ENCODE measurements at regions not wholly inside any gene's neighbourhood (a gene's known extent, or its start where the extent isn't known, plus 50 kb on each side); places are given as distances from the start of the nearest gene placed in this dataset.

DNA sequence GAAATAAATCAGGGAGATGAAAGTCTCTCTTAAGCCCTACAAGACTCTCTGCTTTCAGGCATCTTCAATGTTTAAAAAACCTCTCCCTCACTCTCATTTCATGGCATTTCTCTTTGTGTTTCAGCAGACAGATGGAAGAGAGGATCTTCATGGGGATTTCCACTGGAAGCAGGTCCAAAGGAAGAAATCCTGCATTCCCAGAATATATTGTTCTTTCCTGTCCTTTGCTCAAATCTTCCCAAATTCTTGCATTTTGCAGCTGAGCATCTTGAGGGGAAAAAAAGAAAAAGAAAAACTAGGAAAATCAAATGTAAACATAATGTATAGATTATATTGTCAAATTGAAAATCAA, 382.2 kb downstream of the ENC1 start:
- no peak for DNase-seq (ENCODE audit: low read depth in 2 of 2)

DNA sequence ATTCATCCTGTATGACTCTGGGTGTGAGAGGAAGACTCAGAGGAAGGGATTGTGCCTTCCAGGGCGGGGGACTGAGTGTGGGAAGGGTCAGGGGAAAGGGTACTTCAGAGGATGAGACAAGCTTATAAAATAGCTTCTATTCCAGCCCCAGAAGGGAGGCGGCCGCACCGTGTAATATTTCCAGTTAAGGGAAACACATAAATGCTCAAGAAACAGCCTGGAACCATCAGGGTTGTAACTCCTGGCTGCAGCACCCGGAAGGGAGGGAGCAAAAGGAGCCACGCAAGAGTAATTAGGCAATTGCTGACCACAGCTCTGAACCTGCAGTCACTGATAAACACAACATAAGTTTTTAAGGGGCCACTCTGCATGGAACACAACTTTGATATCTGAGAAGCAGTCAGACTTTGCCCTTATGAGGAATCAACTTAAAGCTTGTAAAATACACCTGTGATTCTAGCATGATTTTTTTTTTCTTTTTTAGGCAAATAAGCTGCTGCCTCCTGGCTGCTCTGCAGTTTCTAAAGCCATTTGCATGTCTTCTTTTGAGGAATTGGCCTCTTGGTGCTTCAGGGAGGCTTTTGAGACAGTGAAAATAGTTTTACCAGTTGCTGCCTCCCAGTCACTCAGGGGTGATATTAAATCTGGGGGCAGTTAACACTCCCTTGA, 382.7 kb downstream of the ENC1 start:
- no peak for DNase-seq (ENCODE audit: low read depth in 2 of 2)

DNA sequence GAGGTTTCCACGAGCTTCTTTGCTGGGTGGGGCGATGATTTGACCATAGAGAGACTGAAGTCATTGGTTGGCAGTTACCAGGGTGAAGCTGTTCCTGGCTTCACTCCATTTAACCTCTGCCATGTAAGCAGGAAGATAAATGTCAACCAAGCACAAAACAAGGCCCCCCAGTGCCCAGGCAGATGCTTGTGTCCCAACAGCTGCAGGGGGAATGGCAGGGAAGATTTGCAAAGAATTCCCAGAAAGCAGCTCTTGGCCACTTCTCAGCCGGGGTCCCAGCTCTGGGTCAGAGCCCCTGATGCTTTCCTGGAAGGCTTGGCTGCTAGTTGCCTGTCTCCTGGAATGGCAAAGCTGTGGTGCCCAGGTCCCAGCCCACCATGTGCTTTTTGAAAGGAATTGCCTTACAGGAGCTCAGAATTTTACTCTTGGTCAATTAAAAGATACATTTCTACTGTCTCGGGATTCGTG, 383.4 kb downstream of the ENC1 start:
- DNase-seq (ENCODE audit: low read depth in 2 of 2) = no peak

DNA sequence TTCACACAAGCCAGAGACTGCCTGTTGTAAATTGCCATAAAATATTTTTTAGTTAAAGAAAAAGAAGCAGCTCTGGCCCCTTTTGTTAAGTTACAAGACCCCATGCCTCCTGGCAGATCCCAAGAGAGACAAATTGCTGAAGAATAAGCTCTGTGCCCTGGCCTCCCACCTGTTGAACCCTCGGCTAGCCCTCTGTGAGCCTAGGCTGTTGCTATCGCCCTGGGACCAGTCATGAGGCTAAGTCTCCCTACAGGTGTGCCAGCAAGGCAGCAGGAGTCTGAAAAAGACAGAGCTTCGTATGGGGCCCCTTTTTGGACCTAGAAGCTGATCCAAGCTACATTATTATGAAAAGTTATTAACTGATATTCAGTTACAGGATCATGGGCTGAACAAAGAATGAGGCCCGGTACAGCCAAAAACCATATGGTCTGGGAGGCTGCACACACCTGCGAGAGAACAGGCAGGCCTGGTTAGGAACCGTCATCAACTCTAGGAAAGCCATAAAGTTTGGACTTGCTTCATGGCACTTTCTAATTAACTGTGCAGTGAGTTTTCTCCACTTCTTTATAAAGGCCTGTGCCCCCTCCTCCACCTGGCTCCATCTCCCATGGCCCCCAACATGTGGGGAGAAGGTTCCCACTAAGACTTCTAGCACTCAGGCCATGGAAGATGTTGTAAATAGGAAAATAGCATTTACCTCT, 384.7 kb downstream of the ENC1 start:
- DNase-seq (ENCODE audit: low read depth in 2 of 2) = no peak

DNA sequence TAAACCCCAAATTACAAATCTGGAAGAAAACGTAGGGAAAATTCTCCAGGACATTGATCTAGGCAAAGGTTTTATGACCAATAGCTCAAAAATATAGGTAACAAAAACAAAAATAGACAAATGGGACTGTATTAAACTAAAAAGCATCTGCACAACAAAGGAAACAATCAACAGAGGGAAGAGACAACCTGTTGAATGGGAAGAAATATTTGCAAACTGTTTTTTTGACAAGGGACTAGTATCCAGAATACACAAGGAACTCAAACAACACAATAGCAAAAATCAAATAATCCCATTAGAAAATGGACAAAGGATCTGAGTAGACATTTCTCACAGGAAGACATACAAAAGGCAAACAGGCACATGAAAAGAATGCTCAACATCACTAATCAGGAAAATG, 386.3 kb downstream of the ENC1 start:
- DNase-seq (ENCODE audit: low read depth in 2 of 2) = no peak

DNA sequence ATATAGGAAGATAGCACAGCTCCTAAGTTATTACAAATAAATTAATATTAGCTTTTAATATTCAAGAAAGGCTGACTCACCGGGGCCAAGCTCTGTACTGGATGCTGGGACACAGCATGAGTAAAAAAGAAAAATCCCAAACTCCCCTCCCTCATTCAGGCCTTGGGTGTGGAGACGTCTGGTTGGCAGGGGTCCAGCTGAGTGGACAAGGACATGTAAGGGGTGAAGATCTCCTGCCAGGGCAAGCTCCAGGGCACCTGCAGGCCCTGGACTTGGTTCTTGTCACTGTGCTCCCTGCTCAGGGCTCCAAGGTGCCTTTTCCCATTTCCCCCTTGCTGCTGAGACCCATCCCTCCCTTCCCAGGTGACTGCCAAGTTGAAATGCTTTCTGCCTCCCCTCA, 388.5 kb downstream of the ENC1 start:
- DNase-seq (ENCODE audit: low read depth in 2 of 2) = no peak

DNA sequence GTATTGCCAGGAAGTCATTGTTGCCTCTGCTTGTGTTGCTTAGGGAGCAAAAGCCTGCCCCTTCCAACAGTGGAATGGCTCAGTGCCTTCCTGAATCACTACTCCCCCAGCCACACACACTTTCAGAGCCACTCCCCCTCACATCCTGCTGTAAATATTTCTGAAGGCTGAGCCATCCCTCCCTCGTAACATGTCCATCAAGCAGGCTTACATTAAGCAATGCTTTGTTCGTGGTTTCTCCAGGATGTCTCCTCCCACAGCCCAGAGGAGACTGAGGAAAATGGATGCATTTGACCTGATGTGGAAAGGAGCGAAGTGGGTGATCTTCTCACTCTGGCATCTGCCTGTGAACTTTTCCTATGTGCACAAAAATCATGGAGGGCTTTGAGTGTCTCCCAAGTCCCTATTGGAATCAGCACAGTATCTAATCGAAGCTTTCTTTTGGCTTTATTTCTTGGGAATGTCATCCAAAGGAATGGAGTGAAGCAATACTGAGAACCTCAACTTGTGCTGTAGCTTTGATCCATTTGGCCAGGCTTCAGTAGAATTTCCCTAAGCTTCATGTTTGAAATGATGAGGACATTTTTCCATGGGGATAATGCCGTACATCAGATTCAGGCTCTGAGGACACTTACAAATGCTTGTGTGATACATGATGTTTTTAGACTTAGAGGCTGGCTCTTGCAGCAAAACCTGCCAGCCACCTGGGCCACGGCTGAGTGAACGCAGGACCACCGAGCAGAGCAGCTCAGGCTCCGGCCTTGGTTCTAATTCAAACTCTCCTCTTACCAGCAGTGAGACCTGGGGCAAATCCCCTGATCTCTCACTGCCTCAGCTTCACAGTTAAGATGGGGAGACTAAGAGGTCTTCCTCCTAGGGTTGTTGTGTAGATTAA, 389.1 kb downstream of the ENC1 start:
- DNase-seq (ENCODE audit: low read depth in 2 of 2) = no peak

DNA sequence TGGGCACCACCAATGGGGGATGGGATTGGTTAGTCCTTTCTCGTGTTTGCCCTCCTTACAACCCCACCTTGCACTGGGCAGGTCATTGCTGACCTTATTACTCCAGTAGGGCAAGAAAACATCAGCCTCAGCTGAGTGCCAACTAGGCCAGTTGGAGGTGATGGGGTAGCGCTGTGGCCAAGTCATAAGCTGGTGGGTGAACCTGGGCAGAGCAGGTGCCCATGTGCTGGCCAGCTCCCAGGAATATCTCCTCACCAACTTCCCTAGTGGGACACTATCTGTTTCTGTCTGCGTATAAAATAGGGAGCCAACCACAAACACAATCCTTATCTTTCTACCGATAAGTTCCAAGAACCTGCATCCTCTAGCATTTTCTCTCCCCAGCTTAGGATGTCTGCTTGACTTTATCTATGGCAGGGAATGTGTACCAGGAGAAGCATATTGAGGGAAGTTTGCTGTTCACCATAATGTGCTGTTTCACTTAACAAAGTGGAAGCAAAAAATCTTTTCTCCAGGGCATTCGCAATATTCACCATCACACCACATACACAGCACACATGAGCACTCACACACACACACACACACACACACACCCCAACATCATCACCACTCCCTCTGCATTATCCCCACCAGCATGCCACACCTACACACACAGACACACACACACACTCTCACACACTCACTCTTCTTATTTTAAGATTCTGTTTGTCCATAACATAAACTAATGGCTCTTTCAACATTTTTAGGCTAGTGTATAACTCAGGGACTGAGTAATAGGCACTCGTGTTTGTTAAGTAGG, 390.0 kb downstream of the ENC1 start:
- no peak for DNase-seq (ENCODE audit: low read depth in 2 of 2)

DNA sequence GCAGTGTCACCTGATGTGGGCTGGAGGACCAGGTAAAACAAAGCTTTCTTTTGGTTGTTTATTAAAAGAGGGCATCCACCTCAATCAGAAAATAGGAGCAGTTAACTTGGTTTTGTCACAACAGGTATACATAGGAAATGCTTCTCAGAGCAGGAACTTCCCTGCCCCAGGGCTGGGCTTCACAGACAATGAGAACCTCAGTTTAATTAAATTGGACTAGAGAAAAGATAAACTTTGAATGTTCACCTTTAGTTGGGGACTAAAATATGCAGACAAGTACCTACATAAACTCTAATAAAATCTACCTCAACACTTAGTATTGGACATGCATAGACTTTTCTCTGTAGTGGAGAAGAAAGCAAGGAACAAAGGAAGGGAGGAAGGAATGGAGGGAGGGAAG, 392.0 kb downstream of the ENC1 start:
- no peak for DNase-seq (ENCODE audit: low read depth in 2 of 2)

DNA sequence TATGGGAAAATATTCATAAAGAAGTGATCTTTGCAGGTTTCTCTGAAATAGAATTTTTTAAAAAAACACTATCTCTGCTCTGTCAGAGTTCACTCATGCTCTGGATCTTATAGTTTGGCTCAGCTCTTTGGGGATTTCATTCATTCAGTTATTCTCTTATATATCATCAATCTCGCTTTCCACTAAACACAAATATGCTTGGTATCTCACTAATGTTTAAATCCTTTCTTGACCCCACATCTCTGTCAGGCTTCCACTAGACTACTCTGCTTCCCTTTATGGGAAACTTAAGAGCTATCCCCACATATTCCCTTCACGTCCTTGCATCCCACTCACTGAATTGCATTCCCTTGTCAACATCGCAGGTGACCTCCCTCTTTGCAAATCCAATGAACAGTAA, 396.1 kb downstream of the ENC1 start:
- DNase-seq (ENCODE audit: low read depth in 2 of 2) = no peak

DNA sequence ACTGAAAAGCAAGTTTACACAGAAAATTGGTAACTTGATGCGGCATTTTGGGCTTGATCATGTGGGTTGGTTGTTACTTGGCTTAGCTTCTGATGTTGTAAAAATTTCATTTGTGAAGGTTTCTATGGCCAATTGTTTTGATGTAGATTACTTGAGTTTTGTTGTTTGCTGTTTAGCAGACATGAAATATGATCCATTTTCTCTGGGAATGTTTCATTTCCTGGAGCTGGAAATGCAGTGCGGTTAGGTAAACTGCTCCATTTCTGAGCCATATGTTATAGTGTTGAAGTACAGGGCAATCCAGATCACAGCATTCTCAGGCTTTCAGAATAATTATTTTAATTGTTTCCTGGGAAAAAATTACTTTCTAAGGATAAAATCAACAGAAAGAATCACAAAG, 396.9 kb downstream of the ENC1 start:
- no peak for DNase-seq (ENCODE audit: low read depth in 2 of 2)

DNA sequence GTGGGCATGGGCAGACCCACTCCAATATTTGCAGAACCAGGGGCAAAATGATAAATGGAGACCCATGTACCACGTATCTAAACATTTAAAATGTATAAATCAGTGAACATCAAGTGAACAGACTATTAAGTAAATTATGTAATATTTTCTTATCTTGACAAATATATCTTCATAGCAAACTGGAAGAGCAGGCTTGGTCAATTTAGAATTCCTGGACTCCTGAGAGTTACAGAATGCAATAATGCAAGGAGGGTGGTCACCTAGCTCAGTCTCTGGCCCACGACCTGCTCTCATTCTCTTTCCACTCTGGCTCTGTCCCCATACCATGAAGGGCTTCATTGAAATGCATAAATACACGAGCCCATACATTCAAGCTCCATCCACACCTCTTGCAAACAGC, 398.0 kb downstream of the ENC1 start:
- no peak for DNase-seq (ENCODE audit: low read depth in 2 of 2)

DNA sequence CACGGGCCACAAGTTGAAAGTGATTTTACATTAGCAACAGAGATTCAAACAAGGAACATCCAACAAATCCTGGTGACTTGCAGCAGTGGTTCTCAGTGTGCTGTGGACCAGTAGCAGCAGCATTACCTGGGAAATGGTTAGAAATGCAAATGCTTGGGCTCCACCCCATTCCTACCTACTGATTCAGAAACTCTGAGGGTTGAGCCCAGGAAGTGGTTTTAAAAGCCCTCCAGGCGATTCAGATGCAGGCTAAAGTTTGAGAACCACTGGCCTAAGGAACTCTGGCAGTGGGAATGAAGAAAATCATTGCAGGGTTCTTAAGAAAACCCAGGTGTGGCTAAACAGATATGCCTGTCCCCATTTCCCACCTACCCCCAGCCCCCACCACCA, 398.8 kb downstream of the ENC1 start:
- DNase-seq (ENCODE audit: low read depth in 2 of 2) = no peak

DNA sequence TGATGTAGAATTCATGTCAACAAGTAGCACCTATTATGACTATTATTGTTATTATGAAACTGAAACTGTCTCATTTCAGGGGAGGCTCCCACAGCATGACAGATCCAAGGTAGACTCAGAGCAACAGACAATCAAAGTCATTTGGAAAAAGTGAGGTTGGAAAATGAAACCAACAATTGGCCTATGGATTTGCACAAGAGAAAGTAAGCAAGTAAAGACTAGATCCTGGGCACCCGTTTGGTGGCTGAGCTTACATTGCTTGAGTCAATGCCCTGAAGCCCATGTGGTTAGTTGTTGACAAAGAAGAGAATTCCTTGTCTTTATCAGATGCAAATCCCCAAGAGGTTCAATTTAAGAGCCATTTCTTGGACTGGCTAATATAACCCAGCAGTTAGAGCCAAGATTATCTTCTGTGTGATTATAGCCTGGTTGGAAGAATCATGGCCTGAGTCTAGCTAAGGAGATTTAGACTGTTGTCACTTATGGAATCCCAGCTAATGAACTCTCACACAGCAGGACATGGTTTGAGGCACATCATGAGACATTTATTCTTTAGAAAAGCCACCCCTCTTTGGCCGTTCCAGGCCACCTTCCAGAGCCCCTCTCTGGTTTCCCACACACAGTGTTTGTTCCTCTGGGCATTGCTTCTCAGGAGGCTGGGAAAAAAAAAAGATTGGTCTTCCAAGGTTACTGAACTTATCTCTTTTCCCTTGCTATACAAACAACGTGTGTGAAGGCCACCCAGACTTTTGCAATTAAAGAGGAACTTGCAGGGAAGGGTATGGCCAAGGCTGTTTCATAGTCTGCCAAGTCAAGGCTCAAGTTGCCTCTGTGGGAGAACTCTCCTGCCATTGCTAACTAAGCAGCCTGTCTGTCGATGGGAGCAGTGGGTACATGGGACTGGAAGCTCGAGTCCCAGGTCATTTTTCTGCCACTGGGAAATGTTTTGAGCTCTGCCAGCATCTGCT, 399.5 kb downstream of the ENC1 start:
- DNase-seq (ENCODE audit: low read depth in 2 of 2) = no peak

DNA sequence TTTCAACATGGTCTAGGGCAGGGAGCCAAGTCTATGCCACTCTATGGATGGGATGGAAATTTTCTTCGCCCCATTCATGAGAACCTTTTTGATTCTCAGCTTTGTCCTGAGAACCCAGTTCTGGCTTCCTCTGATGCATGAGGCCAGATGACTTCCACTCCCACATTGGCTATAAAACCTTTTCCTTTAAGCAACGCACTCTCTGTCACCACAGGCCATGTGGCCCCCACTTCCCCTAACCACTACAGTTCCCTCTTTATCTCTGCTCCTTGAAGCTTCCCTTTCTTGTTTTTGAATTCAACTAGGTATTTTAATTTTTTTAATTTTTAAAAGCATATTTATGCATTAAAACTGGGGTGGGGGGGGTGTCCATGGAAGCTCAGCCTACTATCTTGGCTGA, 401.3 kb downstream of the ENC1 start:
- DNase-seq (ENCODE audit: low read depth in 2 of 2) = no peak

DNA sequence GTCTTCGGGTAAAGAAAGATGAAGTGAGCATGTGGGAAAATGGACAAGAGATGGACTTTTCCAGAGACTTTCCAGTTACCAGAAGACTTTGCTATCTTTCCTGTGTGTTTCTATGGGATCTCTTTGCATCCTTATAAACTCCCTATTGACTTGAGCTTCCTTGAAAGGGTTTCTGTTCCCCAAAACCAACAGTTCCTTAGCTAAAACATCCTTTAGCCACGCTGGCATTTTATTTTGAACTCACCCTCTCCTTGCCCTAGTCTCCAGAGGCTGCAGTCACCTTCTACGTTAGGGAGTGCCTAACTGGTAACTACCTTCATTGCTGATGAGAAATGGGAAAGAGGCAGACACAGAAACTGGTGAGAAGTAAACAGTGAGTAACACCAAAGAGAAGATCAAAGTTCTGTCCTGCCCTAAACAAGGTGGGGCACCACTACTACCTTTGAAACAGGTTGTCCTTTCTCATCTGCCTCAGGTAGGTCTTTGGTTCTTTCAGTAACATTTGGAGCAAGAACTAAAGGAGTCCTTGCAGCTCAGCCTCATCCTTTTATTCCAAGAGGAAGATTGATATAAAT, 402.9 kb downstream of the ENC1 start:
- no peak for DNase-seq (ENCODE audit: low read depth in 2 of 2)

DNA sequence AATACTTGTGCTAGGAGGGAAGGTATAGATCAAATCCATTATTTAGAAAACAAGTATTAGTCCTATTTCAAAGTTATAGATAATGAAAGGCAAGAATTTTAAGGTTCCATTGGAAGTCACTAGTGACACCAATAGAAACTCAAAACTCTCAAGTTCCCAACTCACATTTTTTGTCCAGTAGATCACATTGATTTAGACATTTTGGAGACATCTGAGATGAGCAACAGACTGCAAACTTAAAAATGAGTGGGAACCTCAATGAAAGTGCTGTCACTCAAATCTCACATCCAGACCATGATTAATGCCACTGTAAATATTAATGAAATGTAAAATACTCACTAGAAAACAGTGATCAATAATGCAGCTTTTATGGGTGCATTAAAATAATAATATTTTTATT, 405.0 kb downstream of the ENC1 start:
- no peak for DNase-seq (ENCODE audit: low read depth in 2 of 2)

DNA sequence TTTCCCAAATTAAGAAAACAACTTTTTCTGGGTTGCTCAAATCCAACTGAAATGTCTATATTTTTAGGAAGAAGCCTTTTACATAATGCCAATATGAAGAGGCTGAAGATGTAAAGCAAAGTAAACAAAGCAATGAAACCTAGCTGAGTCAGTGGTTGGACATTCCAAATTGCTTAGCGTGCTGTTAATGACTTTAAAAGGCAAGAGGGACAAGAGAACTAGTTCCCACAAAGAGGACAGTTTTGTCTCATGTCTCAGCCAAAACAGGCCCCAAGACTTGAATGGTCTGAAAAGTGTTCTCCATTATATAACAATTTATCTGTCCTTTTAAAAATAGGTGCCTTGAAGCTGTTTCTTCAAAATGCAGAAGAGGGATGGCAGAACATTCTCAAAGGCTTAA, 407.0 kb downstream of the ENC1 start:
- no peak for DNase-seq (ENCODE audit: low read depth in 2 of 2)

DNA sequence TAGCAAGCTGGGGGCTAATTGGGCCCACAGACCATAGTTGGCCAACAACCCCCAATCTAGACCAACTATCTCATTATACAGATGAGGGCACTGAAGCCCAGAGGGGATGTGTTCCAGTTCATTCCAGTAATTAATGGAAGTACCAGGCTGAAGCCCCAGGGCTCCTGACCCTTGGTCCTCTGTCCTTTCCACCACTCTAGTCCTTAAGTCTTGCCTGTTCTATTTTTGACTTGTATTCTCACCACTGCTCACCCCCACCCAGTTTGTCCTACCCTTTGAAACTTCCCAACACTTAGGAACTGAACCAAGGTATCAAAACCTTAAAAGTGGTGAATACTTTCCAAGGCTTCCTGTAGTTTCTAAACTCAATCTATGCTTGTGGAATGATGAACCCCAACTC, 407.4 kb downstream of the ENC1 start:
- no peak for DNase-seq (ENCODE audit: low read depth in 2 of 2)

DNA sequence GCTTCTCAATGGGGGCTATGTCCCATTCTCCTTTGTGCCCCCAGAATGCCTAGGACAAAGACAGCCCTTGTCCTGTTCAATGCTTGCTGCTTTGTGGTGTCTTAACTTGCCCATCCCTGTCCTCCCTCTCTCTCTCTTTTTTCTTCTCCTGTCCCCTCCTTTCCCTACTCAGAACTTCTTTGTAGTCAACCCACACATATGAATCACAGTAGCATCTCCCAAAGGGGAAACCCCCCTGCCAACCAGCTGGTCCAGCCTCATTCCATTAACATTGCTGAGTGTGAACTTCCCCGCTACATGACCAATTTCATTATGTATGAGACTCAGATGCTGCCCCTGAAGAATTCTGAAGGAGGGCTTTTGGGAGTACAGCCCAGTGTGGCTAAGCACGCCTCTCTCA, 408.3 kb downstream of the ENC1 start:
- no peak for DNase-seq (ENCODE audit: low read depth in 2 of 2)

DNA sequence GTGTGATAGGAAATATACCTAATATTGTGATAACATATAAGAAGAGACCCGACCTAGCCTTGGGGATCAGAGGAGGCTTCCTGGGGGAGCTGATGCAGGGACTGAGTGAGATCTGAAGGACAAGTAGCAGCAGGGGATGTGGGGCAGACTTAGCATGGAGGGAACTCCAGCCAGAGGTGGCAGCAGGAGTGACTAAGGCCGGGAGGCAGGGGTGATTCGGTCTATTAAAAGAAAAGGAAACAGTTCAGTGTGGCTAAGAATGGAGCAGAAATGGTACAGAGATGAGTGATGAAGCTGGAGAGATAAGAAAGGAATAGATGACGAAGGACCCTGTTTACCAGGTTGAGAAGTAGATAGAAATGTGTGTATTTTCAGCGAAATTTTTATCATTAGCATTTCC, 408.8 kb downstream of the ENC1 start:
- DNase-seq (ENCODE audit: low read depth in 2 of 2) = no peak

Measured in stimulated activated CD8-positive, alpha-beta memory T cell treated with anti-CD3 and anti-CD28 coated beads, Interleukin-2, amount 100 ng/mL, for 48 hours (primary cell).